ENCODE measurements at regions not wholly inside any gene's neighbourhood (a gene's known extent, or its start where the extent isn't known, plus 50 kb on each side); places are given as distances from the start of the nearest gene placed in this dataset.

DNA sequence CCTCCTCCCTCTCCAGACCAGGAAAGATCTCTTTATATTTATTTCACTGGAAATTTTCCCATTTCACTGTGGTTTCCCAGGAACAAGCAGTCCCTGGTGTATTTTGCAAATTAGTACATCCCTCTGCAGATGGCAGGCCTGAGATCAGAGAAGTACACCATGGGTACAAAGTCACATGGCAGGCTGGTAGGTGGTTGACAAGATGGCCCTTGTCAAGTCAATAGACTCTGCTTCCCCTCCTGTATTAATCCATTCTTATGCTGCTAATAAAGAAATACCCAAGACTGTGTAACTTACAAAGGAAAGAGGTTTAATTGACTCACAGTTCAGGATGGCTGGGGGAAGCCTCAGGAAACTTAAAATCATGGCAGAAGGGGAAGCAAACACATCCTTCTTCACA, 51.6 kb upstream of the KSR1 start:
- TF ChIP-seq POLR2AphosphoS5 (IDR thresholded peaks at IDR 0.05) (no peak), POLR2A (IDR thresholded peaks at IDR 0.05) (no peak), EP300 (IDR thresholded peaks at IDR 0.05) (no peak)
- TF ChIP-seq, protein P1, sequence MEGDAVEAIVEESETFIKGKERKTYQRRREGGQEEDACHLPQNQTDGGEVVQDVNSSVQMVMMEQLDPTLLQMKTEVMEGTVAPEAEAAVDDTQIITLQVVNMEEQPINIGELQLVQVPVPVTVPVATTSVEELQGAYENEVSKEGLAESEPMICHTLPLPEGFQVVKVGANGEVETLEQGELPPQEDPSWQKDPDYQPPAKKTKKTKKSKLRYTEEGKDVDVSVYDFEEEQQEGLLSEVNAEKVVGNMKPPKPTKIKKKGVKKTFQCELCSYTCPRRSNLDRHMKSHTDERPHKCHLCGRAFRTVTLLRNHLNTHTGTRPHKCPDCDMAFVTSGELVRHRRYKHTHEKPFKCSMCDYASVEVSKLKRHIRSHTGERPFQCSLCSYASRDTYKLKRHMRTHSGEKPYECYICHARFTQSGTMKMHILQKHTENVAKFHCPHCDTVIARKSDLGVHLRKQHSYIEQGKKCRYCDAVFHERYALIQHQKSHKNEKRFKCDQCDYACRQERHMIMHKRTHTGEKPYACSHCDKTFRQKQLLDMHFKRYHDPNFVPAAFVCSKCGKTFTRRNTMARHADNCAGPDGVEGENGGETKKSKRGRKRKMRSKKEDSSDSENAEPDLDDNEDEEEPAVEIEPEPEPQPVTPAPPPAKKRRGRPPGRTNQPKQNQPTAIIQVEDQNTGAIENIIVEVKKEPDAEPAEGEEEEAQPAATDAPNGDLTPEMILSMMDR (IDR thresholded peaks at IDR 0.05): no peak
